Retinal pigment epithelial cell (primary cell): ENCODE measurements at regions not wholly inside any gene's neighbourhood (a gene's known extent, or its start where the extent isn't known, plus 50 kb on each side); places are given as distances from the start of the nearest gene placed in this dataset.

Source experiments
- DNase-seq: peaks from one replicate; pipeline ENCODE4 v3.0.0-alpha.2; 2010; ENCODE audit warnings: low read depth
- H3K4me3 ChIP-seq: 2 replicates; pipeline ENCODE4 v1.5.1; 2011; ENCODE audit warnings: mild to moderate bottlenecking, low read length, control low read depth, moderate library complexity
- TF ChIP-seq, protein P1 (sequence below): conservative IDR thresholded peaks from 2 replicates; pipeline ENCODE4 v1.5.1; 2011; ENCODE audit warnings: low read depth, low read length, control low read depth, inconsistent platforms

DNA sequence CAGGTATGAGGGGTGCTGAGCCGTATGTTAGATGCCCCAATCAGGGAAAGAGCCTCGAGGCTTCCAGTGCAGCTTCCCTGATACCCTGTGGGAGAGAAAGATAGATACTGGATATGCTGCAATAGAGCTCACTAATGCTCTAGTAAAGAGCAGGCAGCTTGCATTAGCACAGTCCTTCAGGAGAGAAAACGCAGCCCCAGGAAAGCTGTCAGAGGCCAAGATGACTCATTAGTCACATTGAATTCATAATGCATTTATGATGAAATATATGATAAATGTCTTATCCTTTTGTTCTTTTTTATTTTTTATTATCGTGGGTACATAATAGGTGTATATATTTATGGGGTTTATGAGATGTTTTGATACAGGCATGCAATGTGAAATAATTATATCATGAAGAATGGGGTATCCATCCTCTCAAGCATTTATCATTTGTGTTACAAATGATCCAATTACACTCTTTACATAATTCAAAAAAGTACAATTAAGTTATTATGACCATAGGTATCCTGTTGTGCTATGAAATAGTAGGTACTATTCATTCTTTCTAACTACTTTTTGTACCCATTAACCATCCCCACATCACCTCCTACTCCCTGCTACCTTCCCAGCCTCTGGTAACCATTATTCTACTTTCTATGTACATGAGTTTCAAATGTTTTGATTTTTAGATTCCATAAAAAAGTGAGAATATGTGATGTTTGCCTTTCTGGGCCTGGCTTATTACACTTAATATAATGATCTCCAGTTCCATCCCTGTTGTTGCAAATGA is 94.5 kb upstream of the TOP3B start:
- TF ChIP-seq, protein P1, sequence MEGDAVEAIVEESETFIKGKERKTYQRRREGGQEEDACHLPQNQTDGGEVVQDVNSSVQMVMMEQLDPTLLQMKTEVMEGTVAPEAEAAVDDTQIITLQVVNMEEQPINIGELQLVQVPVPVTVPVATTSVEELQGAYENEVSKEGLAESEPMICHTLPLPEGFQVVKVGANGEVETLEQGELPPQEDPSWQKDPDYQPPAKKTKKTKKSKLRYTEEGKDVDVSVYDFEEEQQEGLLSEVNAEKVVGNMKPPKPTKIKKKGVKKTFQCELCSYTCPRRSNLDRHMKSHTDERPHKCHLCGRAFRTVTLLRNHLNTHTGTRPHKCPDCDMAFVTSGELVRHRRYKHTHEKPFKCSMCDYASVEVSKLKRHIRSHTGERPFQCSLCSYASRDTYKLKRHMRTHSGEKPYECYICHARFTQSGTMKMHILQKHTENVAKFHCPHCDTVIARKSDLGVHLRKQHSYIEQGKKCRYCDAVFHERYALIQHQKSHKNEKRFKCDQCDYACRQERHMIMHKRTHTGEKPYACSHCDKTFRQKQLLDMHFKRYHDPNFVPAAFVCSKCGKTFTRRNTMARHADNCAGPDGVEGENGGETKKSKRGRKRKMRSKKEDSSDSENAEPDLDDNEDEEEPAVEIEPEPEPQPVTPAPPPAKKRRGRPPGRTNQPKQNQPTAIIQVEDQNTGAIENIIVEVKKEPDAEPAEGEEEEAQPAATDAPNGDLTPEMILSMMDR, result no peak
- H3K4me3 ChIP-seq, result no peak overlapping the region
- no peak for DNase-seq

DNA sequence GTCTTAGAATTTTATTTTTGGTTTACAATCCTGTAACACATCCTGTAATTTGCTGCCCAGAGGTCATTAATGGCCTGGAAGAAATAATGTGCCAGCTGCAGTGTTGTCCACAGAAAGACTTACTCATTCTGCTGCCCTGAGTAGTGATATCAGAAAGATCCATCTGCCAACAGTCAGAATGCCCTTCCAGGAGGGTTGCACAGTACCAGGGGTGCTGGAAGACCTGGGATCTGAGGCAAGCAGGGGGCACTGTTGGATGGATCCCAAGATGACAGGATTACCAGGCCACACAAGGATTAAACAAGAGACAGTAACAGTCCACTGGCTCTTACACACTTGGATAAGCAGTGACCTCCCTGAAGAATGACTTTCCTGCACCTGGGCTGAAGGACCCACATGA is 93.8 kb upstream of the TOP3B start:
- TF ChIP-seq, protein P1, result no peak
- DNase-seq, result no peak
- H3K4me3 ChIP-seq, result no peak overlapping the region

DNA sequence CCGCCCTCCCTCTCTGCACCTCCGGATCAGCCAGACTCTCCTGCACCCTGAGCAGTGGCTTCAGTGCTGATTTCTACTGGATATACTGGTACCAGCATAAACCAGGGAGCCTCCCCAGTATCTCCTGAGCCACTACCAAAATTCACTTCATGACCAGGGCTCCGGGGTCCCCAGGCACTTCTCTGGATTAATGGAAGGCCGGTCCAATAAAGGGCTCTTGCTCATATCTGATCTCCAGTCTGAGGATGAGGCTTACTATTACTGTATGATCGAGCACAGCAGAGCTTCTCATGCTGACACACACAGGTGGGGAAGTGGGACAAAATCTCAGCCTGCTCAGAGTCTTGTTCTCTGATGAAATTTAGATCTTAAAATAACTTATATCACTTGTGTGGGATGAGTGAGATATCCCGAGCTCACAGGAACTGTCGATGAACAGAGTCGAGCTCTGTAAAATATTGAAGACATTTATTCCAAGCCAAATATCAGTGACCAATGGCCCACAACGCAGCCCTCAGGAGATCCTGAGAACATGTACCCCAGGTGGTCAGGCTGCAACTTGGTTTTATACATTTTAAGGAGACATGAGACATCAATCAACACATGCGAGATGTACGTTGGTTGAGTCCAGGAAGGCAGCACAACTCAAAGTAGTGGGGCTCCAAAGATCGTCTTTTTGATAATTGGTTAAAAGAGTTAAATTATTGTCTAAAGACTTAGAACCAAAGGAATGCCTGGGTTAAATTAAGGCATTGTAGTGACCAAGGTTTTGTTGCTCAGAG is 93.0 kb upstream of the TOP3B start:
- no peak for DNase-seq
- H3K4me3 ChIP-seq, result no peak overlapping the region
- TF ChIP-seq, protein P1, result no peak

DNA sequence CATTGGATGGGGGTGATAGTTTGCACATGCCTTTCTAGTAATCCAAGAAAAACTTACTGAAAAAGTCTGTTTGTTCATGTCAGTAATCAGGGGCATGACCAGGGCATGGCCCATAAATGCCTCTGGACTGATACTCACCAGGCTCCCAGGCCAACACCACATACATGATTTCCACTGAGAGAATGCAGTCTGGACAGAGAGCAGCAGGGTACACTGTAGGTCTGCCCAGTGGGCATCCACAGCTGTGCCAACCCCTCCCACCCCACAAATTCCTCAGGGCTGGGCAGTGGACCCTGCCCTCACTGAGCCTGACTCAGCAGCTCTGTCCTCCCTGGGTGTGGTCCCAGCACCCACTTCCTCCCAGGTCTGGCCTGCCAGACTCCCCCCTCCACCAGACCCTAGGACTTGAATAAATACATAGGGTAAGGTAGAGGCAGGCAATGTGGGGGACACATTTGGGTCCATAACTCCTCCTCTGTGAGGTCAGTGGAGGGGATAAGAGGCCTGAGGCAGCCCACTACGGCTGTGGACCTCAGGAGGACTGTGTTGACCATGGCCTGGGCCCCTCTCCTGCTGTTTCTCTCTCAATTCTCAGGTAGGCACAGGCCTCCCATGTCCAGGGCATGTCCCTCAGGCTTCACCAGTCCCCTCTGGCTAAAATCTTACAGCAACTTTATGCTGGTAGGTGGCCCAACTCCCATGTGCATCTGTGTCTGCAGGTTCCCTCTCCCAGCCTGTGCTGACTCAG is 92.2 kb upstream of the TOP3B start:
- DNase-seq, result no peak
- TF ChIP-seq, protein P1, result no peak
- no peak overlapping the region for H3K4me3 ChIP-seq

DNA sequence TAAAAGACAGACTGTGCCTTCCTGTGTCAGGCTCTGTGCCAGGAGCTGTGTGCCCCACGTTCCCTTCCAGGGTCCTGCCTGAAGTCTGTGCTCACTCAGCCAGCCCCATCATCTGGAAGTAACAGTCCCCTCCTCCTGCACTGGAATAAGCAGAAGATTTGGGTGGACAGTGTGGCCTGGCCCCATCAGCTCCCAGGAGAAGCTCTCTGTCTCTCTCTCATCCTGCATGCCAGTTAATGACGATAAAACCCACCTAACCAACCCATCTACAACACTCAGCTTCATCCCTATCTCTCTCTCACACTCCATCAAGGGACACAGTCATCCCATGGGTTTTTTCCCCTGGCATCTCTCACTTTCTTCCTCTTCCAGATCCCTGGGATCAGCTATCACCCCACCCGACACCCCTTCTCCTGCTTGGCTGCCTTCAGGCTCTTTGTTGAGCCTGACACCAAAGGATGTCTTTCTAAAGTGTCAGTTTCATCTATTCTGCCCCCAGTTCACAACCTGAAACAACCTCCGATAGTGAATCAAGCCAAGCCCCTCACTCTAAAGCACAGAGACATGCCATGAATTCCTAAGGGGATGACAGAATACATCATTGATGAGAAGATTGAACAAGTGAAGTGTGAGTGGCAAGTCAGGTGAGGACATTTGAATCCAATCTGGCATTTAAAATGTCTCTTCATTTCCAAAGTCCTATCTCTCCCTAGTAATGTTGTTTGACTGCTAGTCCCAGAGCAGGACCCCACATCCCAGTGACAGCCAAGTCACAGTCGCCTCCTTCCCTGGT is 91.4 kb upstream of the TOP3B start:
- TF ChIP-seq, protein P1, result no peak
- DNase-seq, result no peak

DNA sequence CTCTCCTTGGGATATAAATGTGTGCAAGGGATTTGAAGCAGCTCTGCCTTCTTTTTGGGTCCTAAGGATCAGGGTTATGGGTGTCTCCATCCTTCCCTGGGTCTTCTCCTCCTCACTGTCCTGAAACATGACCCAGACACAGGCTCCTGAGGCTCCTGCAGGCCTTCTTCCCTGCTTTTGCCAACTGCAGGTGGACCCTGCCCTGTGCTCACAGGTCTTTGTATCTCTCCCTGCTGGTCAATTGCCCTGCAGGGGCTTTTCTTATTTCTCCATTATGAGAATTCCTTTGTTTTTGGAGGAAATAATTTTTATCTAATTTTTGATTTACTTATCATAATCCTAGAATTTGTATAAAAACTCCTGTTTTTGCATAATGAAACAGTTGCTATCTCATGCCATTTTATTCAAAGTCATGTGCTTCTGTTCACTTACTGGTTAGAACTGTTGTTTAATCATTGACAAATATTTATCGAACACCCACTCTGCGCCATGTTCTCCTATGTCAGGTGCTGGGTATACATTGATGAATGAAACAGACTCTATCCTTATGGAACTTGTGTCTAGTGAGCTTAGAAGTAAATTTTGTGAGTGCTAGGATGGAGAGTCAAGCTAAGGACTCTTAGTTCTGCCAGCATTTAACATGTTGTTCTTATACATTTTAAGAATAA is 89.7 kb upstream of the TOP3B start:
- TF ChIP-seq, protein P1, result no peak
- no peak for DNase-seq

More for the DNA sequence above, 91.4 kb upstream of the TOP3B start:
- H3K4me3 ChIP-seq, result no peak overlapping the region

More for the DNA sequence above, 89.7 kb upstream of the TOP3B start:
- H3K4me3 ChIP-seq, result no peak overlapping the region
